OCI-LY3 (cell line): ENCODE measurements at regions not wholly inside any gene's neighbourhood (a gene's known extent, or its start where the extent isn't known, plus 50 kb on each side); places are given as distances from the start of the nearest gene placed in this dataset.

ENCODE experiments used
- CTCF ChIP-seq: fragments of 200-600, 300-600 bp; sonication (generic); IDR thresholded peaks from 2 replicates; pipeline ENCODE4 v1.5.1; 2014; ENCODE audit warnings: antibody characterized with exemption, low read length, low read depth
- EZH2phosphoT487 ChIP-seq: fragments of 200-600 bp; shearing (Covaris generic); IDR thresholded peaks from 2 replicates; pipeline ENCODE4 v1.6.1; 2018; ENCODE audit warnings: antibody characterized with exemption, mixed run types, low read depth

DNA sequence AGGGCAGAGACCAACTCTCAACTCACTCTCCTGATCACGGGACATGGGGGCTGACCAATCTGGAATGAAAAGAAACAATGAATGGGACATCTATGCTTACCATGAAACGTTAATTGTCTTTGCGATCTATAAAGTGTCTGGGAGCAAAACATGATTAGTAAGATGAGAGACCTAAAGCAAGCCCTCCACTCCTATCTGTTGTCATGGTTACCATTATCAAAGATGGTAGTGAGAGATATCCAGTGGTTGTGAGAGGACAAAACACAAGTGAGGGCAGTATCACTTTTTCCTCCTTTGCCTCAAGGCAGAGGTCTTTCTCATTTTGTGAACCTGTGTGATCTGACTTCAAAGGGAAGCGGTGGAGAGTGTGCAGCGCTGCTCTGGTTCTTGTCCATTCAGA is 130.1 kb downstream of the LSM5 start:
- no peak for TF ChIP-seq CTCF
- no peak for TF ChIP-seq EZH2phosphoT487
